H9 (cell line): ENCODE measurements at regions not wholly inside any gene's neighbourhood (a gene's known extent, or its start where the extent isn't known, plus 50 kb on each side); places are given as distances from the start of the nearest gene placed in this dataset.

Experiments
- DNase-seq: peaks from one replicate; pipeline ENCODE4 v3.0.0-alpha.2; 2017
- H2AFZ ChIP-seq: one replicate; pipeline ENCODE4 v1.6.1; 2013; ENCODE audit warnings: mild to moderate bottlenecking, low read length, control low read depth, moderate library complexity
- H2AK5ac ChIP-seq: 2 replicates; pipeline ENCODE4 v1.6.1; 2013; ENCODE audit warnings: low read length, control low read depth, mixed read lengths; ENCODE audit not compliant: insufficient read length
- H2BK120ac ChIP-seq: one replicate; pipeline ENCODE4 v1.6.1; 2013; ENCODE audit warnings: low read depth, mild to moderate bottlenecking, low read length, control low read depth, inconsistent platforms; ENCODE audit not compliant: poor library complexity, severe bottlenecking
- H2BK12ac ChIP-seq: 2 replicates; pipeline ENCODE4 v1.6.1; 2013; ENCODE audit warnings: low read length, control low read depth, mixed read lengths, low read depth; ENCODE audit not compliant: insufficient read length
- H2BK15ac ChIP-seq: 2 replicates; pipeline ENCODE4 v1.6.1; 2013; ENCODE audit warnings: low read depth, low read length, control low read depth
- H2BK20ac ChIP-seq: one replicate; pipeline ENCODE4 v1.6.1; 2013; ENCODE audit warnings: low read depth, mild to moderate bottlenecking, low read length, control low read depth, inconsistent platforms; ENCODE audit not compliant: poor library complexity, severe bottlenecking
- H2BK5ac ChIP-seq: 2 replicates; pipeline ENCODE4 v1.6.1; 2013; ENCODE audit warnings: low read length, control low read depth, mixed read lengths; ENCODE audit not compliant: insufficient read length
- H3K14ac ChIP-seq: 2 replicates; pipeline ENCODE4 v1.6.1; 2013; ENCODE audit warnings: low read length, control low read depth; ENCODE audit not compliant: insufficient read depth
- H3K18ac ChIP-seq: 2 replicates; pipeline ENCODE4 v1.6.1; 2013; ENCODE audit warnings: low read depth, mild to moderate bottlenecking, mixed read lengths, low read length, control low read depth; ENCODE audit not compliant: insufficient read length
- H3K23ac ChIP-seq: 2 replicates; pipeline ENCODE4 v1.6.1; 2013; ENCODE audit warnings: low read length, control low read depth, mixed read lengths, low read depth; ENCODE audit not compliant: insufficient read length
- H3K23me2 ChIP-seq: 2 replicates; pipeline ENCODE4 v1.6.1; 2013; ENCODE audit warnings: low read depth, mild to moderate bottlenecking, mixed read lengths, low read length, control low read depth; ENCODE audit not compliant: insufficient read length, poor library complexity, severe bottlenecking
- H3K27ac ChIP-seq: 2 replicates; pipeline ENCODE4 v1.5.1; 2013; ENCODE audit warnings: low read length, control low read depth, mixed read lengths, low read depth; ENCODE audit not compliant: insufficient read length
- H3K27me3 ChIP-seq: 2 replicates; pipeline ENCODE4 v1.6.1; 2013; ENCODE audit warnings: low read length, control low read depth, inconsistent platforms; ENCODE audit not compliant: insufficient read depth
- H3K4ac ChIP-seq: 2 replicates; pipeline ENCODE4 v1.6.1; 2013; ENCODE audit warnings: low read depth, mild to moderate bottlenecking, control low read depth, inconsistent platforms, low read length, moderate library complexity
- H3K4me1 ChIP-seq: 2 replicates; pipeline ENCODE4 v1.6.1; 2013; ENCODE audit warnings: low read length, control low read depth, inconsistent platforms; ENCODE audit not compliant: insufficient read depth
- H3K4me2 ChIP-seq: 2 replicates; pipeline ENCODE4 v1.6.1; 2013; ENCODE audit warnings: low read length, control low read depth, mixed read lengths; ENCODE audit not compliant: insufficient read length, insufficient read depth
- H3K56ac ChIP-seq: 2 replicates; pipeline ENCODE4 v1.6.1; 2013; ENCODE audit warnings: low read depth, mild to moderate bottlenecking, mixed read lengths, low read length, control low read depth; ENCODE audit not compliant: insufficient read length
- H3K79me1 ChIP-seq: 2 replicates; pipeline ENCODE4 v1.6.1; 2013; ENCODE audit warnings: low read depth, mild to moderate bottlenecking, moderate library complexity, low read length, control low read depth, inconsistent platforms; ENCODE audit not compliant: insufficient read depth, poor library complexity, severe bottlenecking
- H3K79me2 ChIP-seq: 2 replicates; pipeline ENCODE4 v1.6.1; 2013; ENCODE audit warnings: low read length, control low read depth, inconsistent platforms; ENCODE audit not compliant: insufficient read depth
- H3K9ac ChIP-seq: 2 replicates; pipeline ENCODE4 v1.6.1; 2013; ENCODE audit warnings: low read length, control low read depth, mixed read lengths; ENCODE audit not compliant: insufficient read length; ENCODE audit errors: extremely low read depth
- H3K9me3 ChIP-seq: one replicate; pipeline ENCODE4 v1.6.1; 2013; ENCODE audit warnings: low read depth, low read length, inconsistent platforms; ENCODE audit not compliant: control insufficient read depth
- H3T11ph ChIP-seq: one replicate; pipeline ENCODE4 v1.6.1; 2013; ENCODE audit warnings: mild to moderate bottlenecking, low read length, control low read depth, inconsistent platforms
- H4K20me1 ChIP-seq: one replicate; pipeline ENCODE4 v1.6.1; 2013; ENCODE audit not compliant: control insufficient read depth, insufficient read length, insufficient read depth
- H4K5ac ChIP-seq: 2 replicates; pipeline ENCODE4 v1.6.1; 2013; ENCODE audit warnings: low read depth, mild to moderate bottlenecking, mixed read lengths, low read length, control low read depth; ENCODE audit not compliant: insufficient read length
- H4K8ac ChIP-seq: replicated peaks from 2 replicates; pipeline ENCODE4 v1.6.1; 2013; ENCODE audit warnings: low read length, control low read depth, mixed read lengths, low read depth; ENCODE audit not compliant: insufficient read length
- H4K91ac ChIP-seq: 2 replicates; pipeline ENCODE4 v1.6.1; 2013; ENCODE audit warnings: low read depth, mild to moderate bottlenecking, moderate library complexity, mixed read lengths, low read length, control low read depth; ENCODE audit not compliant: insufficient read length
- H3K27ac Mint-ChIP-seq, 3 experiments: 2 replicates in 2 of 3; 3 replicates in 1 of 3; pipeline ENCODE4 v1.8.0; 2020 to 2021; ENCODE audit warnings: mixed read lengths in 3 of 3, mild to moderate bottlenecking in 1 of 3, moderate library complexity in 1 of 3
- H3K27me3 Mint-ChIP-seq: 2 replicates; pipeline ENCODE4 v1.8.0; 2021; ENCODE audit warnings: low read depth, mild to moderate bottlenecking, moderate library complexity, mixed read lengths
- H3K36me3 Mint-ChIP-seq, 3 experiments: 2 replicates in 2 of 3; 3 replicates in 1 of 3; pipeline ENCODE4 v1.8.0; 2020 to 2021; ENCODE audit warnings: low read depth in 3 of 3, mixed read lengths in 3 of 3; ENCODE audit not compliant: insufficient read depth in 1 of 3
- H3K4me1 Mint-ChIP-seq, 2 experiments: 2 replicates each; pipeline ENCODE4 v1.8.0; 2020; ENCODE audit warnings: mixed read lengths in 2 of 2
- H3K4me3 Mint-ChIP-seq, 2 experiments: 2 replicates in 1 of 2; 3 replicates in 1 of 2; pipeline ENCODE4 v1.8.0; 2020 to 2021; ENCODE audit warnings: mild to moderate bottlenecking in 2 of 2, mixed read lengths in 2 of 2, moderate library complexity in 1 of 2
- H3K9me3 Mint-ChIP-seq, 2 experiments: 2 replicates in 1 of 2; 3 replicates in 1 of 2; pipeline ENCODE4 v1.8.0; 2020; ENCODE audit warnings: mild to moderate bottlenecking in 2 of 2, mixed read lengths in 2 of 2, moderate library complexity in 1 of 2
- CTCF ChIP-seq: fragments of 200-600 bp; sonication (generic); conservative IDR thresholded peaks from 3 replicates; pipeline ENCODE4 v1.8.0; 2021; ENCODE audit warnings: antibody characterized with exemption, mild to moderate bottlenecking
- WGBS: extraction: QIAGEN DNeasy Blood & Tissue Kit; methylation state at CpG from one replicate; pipeline ENCODE4 v1.1.7; 2013; ENCODE audit warnings: missing lambda C conversion rate, low lambda C conversion rate, mixed read lengths; ENCODE audit not compliant: insufficient read length; ENCODE audit errors: extremely low coverage; 5-methylcytosine and 5-hydroxymethylcytosine counted together

- Mint-ChIP-seq H3K27ac (no peak overlapping the region), H3K4me3 (no peak overlapping the region), H3K4me1 (no peaks in the 10 kb centered on the region), H3K36me3 (peaks cover 21 to 40% (median 24%) of the 10 kb centered on the region in 3 experiments), H3K9me3 (peaks cover 40 to 49% of the 10 kb centered on the region in 2 experiments), H3K27me3 (no peaks in the 10 kb centered on the region)
- H3K79me2 ChIP-seq = no peaks in the 10 kb centered on the region
- no peaks in the 10 kb centered on the region for H3K79me1 ChIP-seq
- H3K27ac ChIP-seq = no peak overlapping the region
- H3K27me3 ChIP-seq = no peaks in the 10 kb centered on the region
- no peak overlapping the region for H2BK20ac ChIP-seq
- no peak for TF ChIP-seq CTCF
- H2BK12ac ChIP-seq = no peak overlapping the region
- no peak overlapping the region for H3K9ac ChIP-seq
- H3K4me2 ChIP-seq = no peak overlapping the region
- H3K23ac ChIP-seq = peak overlapping the region; percentile 36
- H2AK5ac ChIP-seq = no peak overlapping the region
- no peaks in the 10 kb centered on the region for H4K20me1 ChIP-seq
- no peak overlapping the region for H4K91ac ChIP-seq
- no peak overlapping the region for H2BK15ac ChIP-seq
- DNase-seq = no peak
- no peak overlapping the region for H3T11ph ChIP-seq
- no CpG with 5 or more reads among the region's 1 CpG for WGBS
- H2AFZ ChIP-seq = no peak overlapping the region
- no peak overlapping the region for H3K56ac ChIP-seq
- H3K9me3 ChIP-seq = no peaks in the 10 kb centered on the region
- no peaks in the 10 kb centered on the region for H3K4me1 ChIP-seq
- no peak overlapping the region for H2BK5ac ChIP-seq
- no peak overlapping the region for H3K18ac ChIP-seq
- no peak overlapping the region for H4K8ac ChIP-seq
- H4K5ac ChIP-seq = no peak overlapping the region
- no peaks in the 10 kb centered on the region for H3K23me2 ChIP-seq
- no peak overlapping the region for H3K4ac ChIP-seq
- H3K14ac ChIP-seq = no peak overlapping the region
- no peak overlapping the region for H2BK120ac ChIP-seq
These were observed 215.4 kb upstream of the PGRMC2 start for GRCh38 chr4:128502818-128503527.
